ENCODE measurements at regions not wholly inside any gene's neighbourhood (a gene's known extent, or its start where the extent isn't known, plus 50 kb on each side); places are given as distances from the start of the nearest gene placed in this dataset.
A peak's percentile ranks its signal among the peaks of the same experiment; 100 is the strongest.

DNA sequence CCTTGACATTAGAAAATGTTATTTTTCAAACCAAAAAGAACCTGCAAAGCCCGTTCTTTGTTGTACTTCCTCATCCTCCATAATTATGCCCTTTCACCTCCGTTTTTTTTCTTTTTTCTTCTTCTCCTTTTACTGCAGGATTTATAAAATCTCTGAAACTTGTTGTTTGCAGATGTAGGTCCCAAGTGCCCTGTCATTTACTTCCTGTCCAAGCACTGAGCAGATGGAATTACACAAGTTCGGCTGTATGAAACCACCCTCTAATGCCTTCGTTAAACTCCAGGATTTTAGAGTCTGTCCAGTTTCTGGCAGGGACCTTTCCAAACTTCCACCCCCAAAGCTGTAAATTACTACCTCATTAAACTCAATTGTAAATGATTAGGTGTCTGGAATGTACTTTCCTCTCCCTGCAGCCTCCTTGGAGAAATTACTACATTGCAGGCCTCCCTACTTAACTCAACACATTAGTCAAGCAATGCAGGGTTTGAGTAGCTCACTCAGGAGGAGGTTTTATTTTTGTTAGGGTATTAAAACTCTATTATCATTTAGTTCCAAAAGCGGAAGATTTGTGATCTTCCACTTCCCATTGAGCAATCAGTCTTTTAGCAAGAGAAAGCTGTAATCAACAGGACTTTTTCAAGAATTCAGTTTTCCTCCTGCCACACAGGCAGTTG is 125.6 kb upstream of the LPAR1 start:
- Histone ChIP-seq H3K27ac (replicated peaks) (peak overlapping the region; percentile 28), H3K4me3 (replicated peaks; ENCODE audit: insufficient read depth, low read length) (no peak overlapping the region), H3K27me3 (ENCODE audit: insufficient read depth, poor library complexity, severe bottlenecking) (no peaks in the 10 kb centered on the region)
- DNase-seq (ENCODE audit: low read depth in 1 of 2, low spot score in 1 of 2): peak in 1 of 2 experiments; percentile 42
- TF ChIP-seq GABPA (IDR thresholded peaks at IDR 0.05; ENCODE audit: low read depth): no peak
- no peak for TF ChIP-seq SPI1 (IDR thresholded peaks at IDR 0.05; ENCODE audit: borderline replicate concordance, low read depth)
- no peak for TF ChIP-seq POLR2AphosphoS5 (IDR thresholded peaks at IDR 0.05; ENCODE audit: low read depth)
- no peak for TF ChIP-seq CTCF (IDR thresholded peaks at IDR 0.05; ENCODE audit: insufficient read depth, low read length)
- TF ChIP-seq, protein P1, sequence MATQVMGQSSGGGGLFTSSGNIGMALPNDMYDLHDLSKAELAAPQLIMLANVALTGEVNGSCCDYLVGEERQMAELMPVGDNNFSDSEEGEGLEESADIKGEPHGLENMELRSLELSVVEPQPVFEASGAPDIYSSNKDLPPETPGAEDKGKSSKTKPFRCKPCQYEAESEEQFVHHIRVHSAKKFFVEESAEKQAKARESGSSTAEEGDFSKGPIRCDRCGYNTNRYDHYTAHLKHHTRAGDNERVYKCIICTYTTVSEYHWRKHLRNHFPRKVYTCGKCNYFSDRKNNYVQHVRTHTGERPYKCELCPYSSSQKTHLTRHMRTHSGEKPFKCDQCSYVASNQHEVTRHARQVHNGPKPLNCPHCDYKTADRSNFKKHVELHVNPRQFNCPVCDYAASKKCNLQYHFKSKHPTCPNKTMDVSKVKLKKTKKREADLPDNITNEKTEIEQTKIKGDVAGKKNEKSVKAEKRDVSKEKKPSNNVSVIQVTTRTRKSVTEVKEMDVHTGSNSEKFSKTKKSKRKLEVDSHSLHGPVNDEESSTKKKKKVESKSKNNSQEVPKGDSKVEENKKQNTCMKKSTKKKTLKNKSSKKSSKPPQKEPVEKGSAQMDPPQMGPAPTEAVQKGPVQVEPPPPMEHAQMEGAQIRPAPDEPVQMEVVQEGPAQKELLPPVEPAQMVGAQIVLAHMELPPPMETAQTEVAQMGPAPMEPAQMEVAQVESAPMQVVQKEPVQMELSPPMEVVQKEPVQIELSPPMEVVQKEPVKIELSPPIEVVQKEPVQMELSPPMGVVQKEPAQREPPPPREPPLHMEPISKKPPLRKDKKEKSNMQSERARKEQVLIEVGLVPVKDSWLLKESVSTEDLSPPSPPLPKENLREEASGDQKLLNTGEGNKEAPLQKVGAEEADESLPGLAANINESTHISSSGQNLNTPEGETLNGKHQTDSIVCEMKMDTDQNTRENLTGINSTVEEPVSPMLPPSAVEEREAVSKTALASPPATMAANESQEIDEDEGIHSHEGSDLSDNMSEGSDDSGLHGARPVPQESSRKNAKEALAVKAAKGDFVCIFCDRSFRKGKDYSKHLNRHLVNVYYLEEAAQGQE (IDR thresholded peaks at IDR 0.05; ENCODE audit: insufficient replicate concordance, low read depth): no peak

DNA sequence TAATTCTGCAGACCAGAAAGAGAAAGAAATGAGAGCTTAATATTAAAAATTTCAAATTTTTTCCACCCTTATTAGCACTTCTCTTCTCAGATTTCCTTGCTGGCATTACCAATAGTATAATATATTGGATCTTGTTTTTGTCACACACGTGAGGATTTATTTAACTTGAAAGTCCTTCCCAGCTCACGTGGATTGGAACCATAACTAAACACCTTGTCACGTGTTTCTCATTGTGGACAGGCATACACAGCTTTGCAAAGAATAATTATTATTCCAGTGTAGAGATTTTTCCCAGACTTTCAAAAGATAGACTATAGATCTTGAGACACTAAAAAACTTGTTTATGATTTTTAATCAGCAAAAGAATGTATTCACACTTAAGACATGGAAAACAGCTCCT is 123.8 kb upstream of the LPAR1 start:
- Histone ChIP-seq H3K4me3 (replicated peaks; ENCODE audit: insufficient read depth, low read length) (no peak overlapping the region), H3K27ac (replicated peaks) (no peak overlapping the region), H3K27me3 (ENCODE audit: insufficient read depth, poor library complexity, severe bottlenecking) (no peaks in the 10 kb centered on the region)
- no peak for DNase-seq (ENCODE audit: low read depth in 1 of 2, low spot score in 1 of 2)
- TF ChIP-seq SPI1 (IDR thresholded peaks at IDR 0.05; ENCODE audit: borderline replicate concordance, low read depth) (no peak), POLR2AphosphoS5 (IDR thresholded peaks at IDR 0.05; ENCODE audit: low read depth) (no peak), CTCF (IDR thresholded peaks at IDR 0.05; ENCODE audit: insufficient read depth, low read length) (no peak), GABPA (IDR thresholded peaks at IDR 0.05; ENCODE audit: low read depth) (no peak)
- TF ChIP-seq, protein P1 (IDR thresholded peaks at IDR 0.05; ENCODE audit: insufficient replicate concordance, low read depth): no peak

GRCh38 chr9:111161015-111161415 is 122.7 kb upstream of the LPAR1 start:
- TF ChIP-seq, protein P1 (IDR thresholded peaks at IDR 0.05; ENCODE audit: insufficient replicate concordance, low read depth): no peak
- no peak for TF ChIP-seq SPI1 (IDR thresholded peaks at IDR 0.05; ENCODE audit: borderline replicate concordance, low read depth)
- TF ChIP-seq GABPA (IDR thresholded peaks at IDR 0.05; ENCODE audit: low read depth): no peak
- TF ChIP-seq POLR2AphosphoS5 (IDR thresholded peaks at IDR 0.05; ENCODE audit: low read depth): no peak
- no peak for TF ChIP-seq CTCF (IDR thresholded peaks at IDR 0.05; ENCODE audit: insufficient read depth, low read length)
- H3K27me3 ChIP-seq (ENCODE audit: insufficient read depth, poor library complexity, severe bottlenecking): no peaks in the 10 kb centered on the region
- H3K4me3 ChIP-seq (replicated peaks; ENCODE audit: insufficient read depth, low read length): no peak overlapping the region
- no peak for DNase-seq (ENCODE audit: low read depth in 1 of 2, low spot score in 1 of 2)
- no peak overlapping the region for H3K27ac ChIP-seq (replicated peaks)

All from HL-60 (cell line).